Cardiac muscle cell (in vitro differentiated cells and primary cell): ENCODE measurements at regions not wholly inside any gene's neighbourhood (a gene's known extent, or its start where the extent isn't known, plus 50 kb on each side); places are given as distances from the start of the nearest gene placed in this dataset.

Experiments
- DNase-seq, 2 donors: peaks; one replicate each; pipeline versions ENCODE4 v3.0.0 to v3.0.0-alpha.2; 2010 to 2017; ENCODE audit warnings: low read depth in 1 of 2, low spot score in 1 of 2
- H3K27ac ChIP-seq: fragments of 200-600 bp; sonication (generic); 2 replicates; pipeline ENCODE4 v1.5.1; 2016
- H3K27me3 ChIP-seq: fragments of 200-600 bp; sonication (generic); 2 replicates; pipeline ENCODE4 v1.6.0; 2016; ENCODE audit warnings: control low read depth
- H3K36me3 ChIP-seq: fragments of 200-600 bp; sonication (generic); 2 replicates; pipeline ENCODE4 v1.5.1; 2016; ENCODE audit warnings: control low read depth
- H3K4me1 ChIP-seq: fragments of 200-600 bp; sonication (generic); 2 replicates; pipeline ENCODE4 v1.8.1; 2017; ENCODE audit warnings: low read depth, mild to moderate bottlenecking, mixed run types
- H3K4me3 ChIP-seq: fragments of 200-600 bp; sonication (generic); 2 replicates; pipeline ENCODE4 v1.5.1; 2016; ENCODE audit warnings: mild to moderate bottlenecking
- H3K9me3 ChIP-seq: fragments of 200-600 bp; sonication (generic); 2 replicates; pipeline ENCODE4 v1.5.1; 2017; ENCODE audit warnings: low read depth, mild to moderate bottlenecking, control low read depth
- TF ChIP-seq, protein P1 (sequence below): IDR thresholded peaks from 2 replicates; pipeline ENCODE4 v1.5.1; 2012; ENCODE audit warnings: low read depth, mild to moderate bottlenecking, low read length

DNA sequence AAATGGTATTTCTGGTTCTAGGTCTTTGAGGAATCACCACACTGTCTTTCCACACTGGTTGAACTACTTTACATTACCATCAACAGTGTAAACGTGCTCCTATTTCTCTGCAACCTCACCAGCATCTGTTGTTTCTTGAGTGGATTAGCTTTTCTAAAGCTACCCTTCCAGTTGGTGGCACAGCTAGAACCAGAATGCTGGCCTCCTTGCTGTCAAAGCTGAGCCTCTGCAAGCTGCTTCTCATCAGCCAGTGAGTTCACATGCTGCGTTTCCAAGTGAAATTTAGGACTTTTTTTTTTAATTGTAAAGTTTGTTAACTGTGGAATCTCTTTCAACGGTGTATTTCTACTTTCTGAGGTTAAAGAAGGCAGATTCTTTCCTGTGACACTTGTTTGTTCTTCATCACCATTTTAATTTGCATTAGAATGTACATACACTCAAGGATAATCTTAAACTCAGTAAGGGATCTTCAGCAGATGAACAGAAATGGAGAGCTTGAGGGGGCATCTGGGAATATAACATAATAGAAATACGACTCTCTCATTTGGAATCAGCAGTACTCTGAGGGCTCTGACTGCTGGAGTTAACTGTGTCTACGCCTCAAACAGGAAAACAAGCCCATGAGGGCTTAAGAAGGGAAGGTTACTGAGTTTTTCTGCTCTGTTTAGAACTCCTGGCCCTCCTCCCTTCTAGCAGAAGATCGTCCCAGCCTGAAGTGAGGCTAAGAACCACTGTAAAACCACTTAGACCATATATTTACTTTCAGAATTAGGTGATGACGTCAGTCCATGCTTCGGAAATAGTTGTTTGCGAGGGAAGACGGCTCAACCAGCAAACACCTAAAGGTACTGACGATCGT is 148.4 kb upstream of the FAM20A start:
- Histone ChIP-seq H3K9me3 (no peaks in the 10 kb centered on the region), H3K4me3 (no peak overlapping the region), H3K36me3 (no peaks in the 10 kb centered on the region), H3K27ac (no peak overlapping the region), H3K4me1 (no peaks in the 10 kb centered on the region), H3K27me3 (no peaks in the 10 kb centered on the region)
- TF ChIP-seq, protein P1, sequence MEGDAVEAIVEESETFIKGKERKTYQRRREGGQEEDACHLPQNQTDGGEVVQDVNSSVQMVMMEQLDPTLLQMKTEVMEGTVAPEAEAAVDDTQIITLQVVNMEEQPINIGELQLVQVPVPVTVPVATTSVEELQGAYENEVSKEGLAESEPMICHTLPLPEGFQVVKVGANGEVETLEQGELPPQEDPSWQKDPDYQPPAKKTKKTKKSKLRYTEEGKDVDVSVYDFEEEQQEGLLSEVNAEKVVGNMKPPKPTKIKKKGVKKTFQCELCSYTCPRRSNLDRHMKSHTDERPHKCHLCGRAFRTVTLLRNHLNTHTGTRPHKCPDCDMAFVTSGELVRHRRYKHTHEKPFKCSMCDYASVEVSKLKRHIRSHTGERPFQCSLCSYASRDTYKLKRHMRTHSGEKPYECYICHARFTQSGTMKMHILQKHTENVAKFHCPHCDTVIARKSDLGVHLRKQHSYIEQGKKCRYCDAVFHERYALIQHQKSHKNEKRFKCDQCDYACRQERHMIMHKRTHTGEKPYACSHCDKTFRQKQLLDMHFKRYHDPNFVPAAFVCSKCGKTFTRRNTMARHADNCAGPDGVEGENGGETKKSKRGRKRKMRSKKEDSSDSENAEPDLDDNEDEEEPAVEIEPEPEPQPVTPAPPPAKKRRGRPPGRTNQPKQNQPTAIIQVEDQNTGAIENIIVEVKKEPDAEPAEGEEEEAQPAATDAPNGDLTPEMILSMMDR = no peak
- no peak for DNase-seq

DNA sequence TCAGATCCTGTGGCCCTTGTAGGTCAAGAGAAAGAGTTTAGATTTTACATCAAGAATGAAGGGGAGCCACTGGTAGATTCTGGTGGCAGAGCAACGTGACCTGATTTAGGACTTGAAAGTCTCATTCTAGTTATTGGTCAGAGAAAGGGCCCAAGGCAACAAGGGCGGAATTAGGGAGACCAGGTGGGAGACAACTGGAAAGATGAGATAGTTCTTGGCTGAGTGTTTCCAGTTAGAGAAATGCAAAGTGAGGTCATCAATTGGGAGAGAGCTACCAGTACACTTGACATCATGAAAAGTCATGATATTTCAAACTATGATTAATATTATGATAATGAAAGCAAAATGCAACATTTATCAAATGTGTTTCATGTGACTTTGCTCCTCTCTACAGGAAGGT is 147.2 kb upstream of the FAM20A start:
- H3K4me3 ChIP-seq = no peak overlapping the region
- no peak overlapping the region for H3K27ac ChIP-seq
- TF ChIP-seq, protein P1 = no peak
- no peaks in the 10 kb centered on the region for H3K9me3 ChIP-seq
- no peaks in the 10 kb centered on the region for H3K27me3 ChIP-seq
- H3K4me1 ChIP-seq = no peaks in the 10 kb centered on the region
- H3K36me3 ChIP-seq = no peaks in the 10 kb centered on the region
- DNase-seq = no peak

DNA sequence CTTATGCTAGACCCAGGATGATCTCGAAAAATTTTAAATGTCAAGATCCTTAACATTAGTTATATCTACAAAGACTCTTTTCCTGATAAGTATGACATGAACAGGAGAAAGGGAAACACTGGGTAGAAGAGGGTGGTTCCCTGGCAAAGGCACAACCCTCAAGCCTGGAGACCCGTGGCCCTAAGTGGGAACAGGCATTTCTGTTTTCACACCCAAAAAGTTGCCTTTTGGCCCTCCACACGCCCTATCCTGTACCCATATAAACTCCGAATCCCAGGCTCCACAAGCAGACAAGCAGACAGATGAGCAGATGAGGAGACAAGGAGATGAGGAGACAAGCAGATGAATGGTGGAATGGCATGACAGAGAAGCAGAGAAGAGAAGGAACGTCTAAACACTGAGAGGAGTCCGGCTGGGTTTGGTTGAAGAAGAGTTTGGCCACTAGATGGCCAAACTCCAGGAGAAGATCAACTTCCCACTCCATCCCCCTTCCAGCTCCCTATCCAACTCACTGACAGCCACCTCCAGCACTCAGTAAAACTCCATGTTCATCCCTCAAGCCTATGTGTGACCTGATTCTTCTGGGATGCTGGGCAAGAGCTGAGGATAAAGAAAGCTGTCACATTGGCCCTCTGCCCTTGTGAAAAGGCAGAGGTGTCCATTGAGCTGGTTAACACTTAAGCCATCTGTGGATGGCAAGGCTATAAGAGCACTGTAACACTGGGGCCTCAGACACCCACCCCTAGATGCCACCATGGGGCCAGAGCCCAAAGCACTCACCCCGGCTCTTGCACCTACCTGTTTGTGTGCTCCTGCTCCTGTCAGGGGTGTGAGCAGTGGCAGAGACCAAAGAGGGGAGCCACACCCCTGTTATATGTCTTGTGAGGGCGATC is 139.6 kb upstream of the FAM20A start:
- TF ChIP-seq, protein P1 = no peak
- Histone ChIP-seq H3K9me3 (no peaks in the 10 kb centered on the region), H3K36me3 (no peaks in the 10 kb centered on the region), H3K27ac (no peak overlapping the region), H3K27me3 (no peaks in the 10 kb centered on the region), H3K4me3 (no peak overlapping the region), H3K4me1 (peaks cover 12% of the 10 kb centered on the region)
- DNase-seq = no peak

DNA sequence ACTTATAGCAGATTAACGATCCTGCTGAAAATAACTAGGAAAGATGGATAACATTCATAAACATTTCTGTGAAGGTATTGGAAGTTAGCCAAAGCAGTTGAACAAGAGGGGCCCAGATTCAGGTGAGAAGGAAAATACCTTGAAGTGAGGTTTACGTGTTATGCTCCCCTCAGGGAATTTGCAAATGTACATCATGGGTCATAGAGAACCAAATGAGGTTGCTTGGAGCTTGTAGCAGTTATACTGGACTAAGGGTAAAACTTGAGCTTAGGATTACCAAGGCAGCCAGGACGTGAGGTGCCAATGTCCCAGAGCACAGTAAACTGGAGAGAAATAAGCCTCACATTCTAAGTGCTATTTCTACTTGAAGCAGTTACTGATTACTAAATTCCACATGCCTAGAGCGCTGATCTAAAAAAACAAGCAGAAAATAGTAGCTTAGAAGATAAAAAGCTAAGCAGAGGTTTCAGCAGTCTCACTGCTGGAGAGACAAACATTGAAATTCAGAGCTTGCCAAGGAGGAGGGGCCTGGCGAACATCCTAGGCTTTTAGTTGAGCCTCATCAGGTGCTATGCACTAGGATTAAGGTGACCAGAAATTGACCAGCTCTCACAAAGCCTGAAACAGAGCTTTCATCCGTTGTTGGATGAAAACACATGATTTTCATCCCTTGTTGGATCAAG is 136.7 kb upstream of the FAM20A start:
- no peaks in the 10 kb centered on the region for H3K36me3 ChIP-seq
- peak overlapping the region; percentile 62 for H3K27ac ChIP-seq
- no peak overlapping the region for H3K4me3 ChIP-seq
- H3K4me1 ChIP-seq = peaks cover 33% of the 10 kb centered on the region
- TF ChIP-seq, protein P1 = no peak
- DNase-seq = peak; percentile 29 to 66
- no peaks in the 10 kb centered on the region for H3K27me3 ChIP-seq
- no peaks in the 10 kb centered on the region for H3K9me3 ChIP-seq

DNA sequence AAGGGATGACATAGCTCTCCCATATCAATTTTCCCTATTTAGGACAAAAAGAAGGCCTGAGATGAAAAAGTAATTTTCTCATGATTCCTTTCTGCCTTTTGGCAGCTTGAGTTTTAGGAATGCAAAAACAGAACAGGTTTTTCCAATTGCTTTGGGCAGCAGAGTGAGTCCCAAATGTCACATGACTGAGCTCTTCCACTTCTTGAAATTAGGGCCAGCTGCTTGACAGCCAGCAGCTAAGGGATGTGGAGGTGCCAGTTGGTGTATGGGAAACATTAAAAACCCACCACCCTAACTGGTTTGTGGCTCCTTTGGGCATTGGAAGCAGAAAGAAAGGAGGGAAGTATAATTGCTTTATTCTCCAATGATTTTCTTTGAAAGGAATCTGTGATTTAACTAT is 133.8 kb upstream of the FAM20A start:
- H3K9me3 ChIP-seq = no peaks in the 10 kb centered on the region
- TF ChIP-seq, protein P1 = no peak
- peak overlapping the region; percentile 99 for H3K27ac ChIP-seq
- no peaks in the 10 kb centered on the region for H3K36me3 ChIP-seq
- no peaks in the 10 kb centered on the region for H3K27me3 ChIP-seq
- no peak overlapping the region for H3K4me3 ChIP-seq
- DNase-seq = no peak
- peaks cover 45% of the 10 kb centered on the region for H3K4me1 ChIP-seq
